Effector CD8-positive, alpha-beta T cell (primary cell): ENCODE measurements at regions not wholly inside any gene's neighbourhood (a gene's known extent, or its start where the extent isn't known, plus 50 kb on each side); places are given as distances from the start of the nearest gene placed in this dataset.

ENCODE experiments used
- DNase-seq: peaks from one replicate; lab custom pipeline; 2025; lab: John Stamatoyannopoulos, UW

- DNase-seq: no peak
These were observed 899.5 kb upstream of the CELF2 start for GRCh38 chr10:10118131-10118530.

- DNase-seq: no peak
These were observed 897.0 kb upstream of the CELF2 start for GRCh38 chr10:10120671-10121070.

- no peak for DNase-seq
These were observed 892.0 kb upstream of the CELF2 start for GRCh38 chr10:10125676-10126075.

- DNase-seq: no peak
These were observed 891.5 kb upstream of the CELF2 start for GRCh38 chr10:10126218-10126617.

- DNase-seq: no peak
These were observed 889.3 kb upstream of the CELF2 start for GRCh38 chr10:10128387-10128786.

GRCh38 chr10:10130686-10131085 lies 887.0 kb upstream of the CELF2 start:
- DNase-seq: no peak

GRCh38 chr10:10132009-10132408 lies 885.7 kb upstream of the CELF2 start:
- no peak for DNase-seq

GRCh38 chr10:10133281-10133680 lies 884.4 kb upstream of the CELF2 start:
- no peak for DNase-seq

- no peak for DNase-seq
These were observed 879.0 kb upstream of the CELF2 start for GRCh38 chr10:10138685-10139084.

GRCh38 chr10:10141782-10142382 lies 875.8 kb upstream of the CELF2 start:
- no peak for DNase-seq

GRCh38 chr10:10146604-10147003 lies 871.1 kb upstream of the CELF2 start:
- DNase-seq: no peak

- DNase-seq: no peak
These were observed 867.8 kb upstream of the CELF2 start for GRCh38 chr10:10149899-10150298.

GRCh38 chr10:10156917-10157600 lies 860.6 kb upstream of the CELF2 start:
- DNase-seq: no peak

- no peak for DNase-seq
These were observed 856.8 kb upstream of the CELF2 start for GRCh38 chr10:10160821-10161312.

- DNase-seq: no peak
These were observed 852.8 kb upstream of the CELF2 start for GRCh38 chr10:10164848-10165247.

- DNase-seq: no peak
These were observed 852.3 kb upstream of the CELF2 start for GRCh38 chr10:10165415-10165814.

- no peak for DNase-seq
These were observed 839.2 kb upstream of the CELF2 start for GRCh38 chr10:10178476-10178875.

GRCh38 chr10:10193848-10194247 lies 823.8 kb upstream of the CELF2 start:
- DNase-seq: no peak

- DNase-seq: no peak
These were observed 821.0 kb upstream of the CELF2 start for GRCh38 chr10:10196701-10197100.

- DNase-seq: no peak
These were observed 820.2 kb upstream of the CELF2 start for GRCh38 chr10:10197423-10197822.

- DNase-seq: no peak
These were observed 819.3 kb upstream of the CELF2 start for GRCh38 chr10:10198363-10198762.

GRCh38 chr10:10204415-10204814 lies 813.3 kb upstream of the CELF2 start:
- no peak for DNase-seq

GRCh38 chr10:10205906-10206305 lies 811.8 kb upstream of the CELF2 start:
- no peak for DNase-seq

GRCh38 chr10:10207538-10207937 lies 810.1 kb upstream of the CELF2 start:
- DNase-seq: no peak
